NCI-H524 treated with DMSO at 0.1 percent for 48 hours (cell line): ENCODE measurements at regions not wholly inside any gene's neighbourhood (a gene's known extent, or its start where the extent isn't known, plus 50 kb on each side); places are given as distances from the start of the nearest gene placed in this dataset.

ENCODE experiments used
- DNase-seq: peaks from one replicate; lab custom pipeline; 2025; lab: John Stamatoyannopoulos, UW

DNA sequence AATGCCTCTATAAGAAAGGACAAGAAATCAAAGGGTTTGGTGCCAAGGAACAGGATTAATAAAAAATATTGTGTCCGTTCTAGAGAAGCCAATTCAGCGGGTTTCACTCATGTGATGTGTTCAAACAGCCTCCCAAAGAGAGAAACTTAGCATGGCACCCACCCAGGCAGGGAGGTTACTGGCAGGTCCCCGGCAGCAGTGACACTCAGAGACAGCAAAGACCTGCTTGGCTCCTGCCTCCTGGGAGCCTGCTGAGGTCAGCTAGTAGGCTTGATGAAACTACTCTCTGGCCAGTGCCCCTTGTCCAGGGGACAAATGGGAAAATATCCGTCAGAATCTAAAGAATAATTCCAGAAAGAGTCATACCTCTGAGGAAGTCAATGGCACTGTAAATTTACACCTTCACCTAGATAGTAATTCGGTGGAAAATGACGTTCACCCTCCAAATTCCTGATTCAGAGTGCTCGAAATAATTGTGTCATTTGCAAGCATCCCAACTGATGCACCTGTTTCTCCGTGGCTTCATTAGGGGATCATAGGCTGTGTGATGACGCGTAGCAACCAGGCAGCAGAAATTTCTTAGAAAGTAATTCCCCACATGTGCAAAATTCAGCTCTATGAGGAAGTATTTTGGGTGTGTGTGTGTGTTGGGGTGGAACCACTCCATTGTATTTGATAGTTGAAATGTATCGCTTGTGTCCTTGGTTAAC lies 481.5 kb upstream of the ZFHX3 start:
- no peak for DNase-seq

DNA sequence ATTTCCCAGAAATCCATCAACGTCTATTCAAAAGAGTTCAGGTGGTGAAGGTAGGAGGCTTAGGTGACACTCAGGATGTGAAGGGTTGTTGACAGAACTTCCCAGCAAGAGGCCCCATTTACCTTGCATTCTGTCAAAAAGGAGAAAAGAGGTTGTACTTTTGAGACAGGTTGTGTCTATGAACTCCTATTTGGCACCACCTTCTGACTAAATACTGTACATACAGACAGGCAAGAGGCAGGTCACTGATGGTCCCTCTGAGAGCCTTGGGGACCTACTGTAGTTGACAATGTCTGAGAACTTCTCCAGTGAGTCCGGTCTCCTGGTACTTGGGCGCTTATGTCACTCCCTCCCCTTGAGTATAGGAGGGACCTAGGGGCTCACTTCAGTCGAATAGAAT lies 479.3 kb upstream of the ZFHX3 start:
- DNase-seq: no peak

DNA sequence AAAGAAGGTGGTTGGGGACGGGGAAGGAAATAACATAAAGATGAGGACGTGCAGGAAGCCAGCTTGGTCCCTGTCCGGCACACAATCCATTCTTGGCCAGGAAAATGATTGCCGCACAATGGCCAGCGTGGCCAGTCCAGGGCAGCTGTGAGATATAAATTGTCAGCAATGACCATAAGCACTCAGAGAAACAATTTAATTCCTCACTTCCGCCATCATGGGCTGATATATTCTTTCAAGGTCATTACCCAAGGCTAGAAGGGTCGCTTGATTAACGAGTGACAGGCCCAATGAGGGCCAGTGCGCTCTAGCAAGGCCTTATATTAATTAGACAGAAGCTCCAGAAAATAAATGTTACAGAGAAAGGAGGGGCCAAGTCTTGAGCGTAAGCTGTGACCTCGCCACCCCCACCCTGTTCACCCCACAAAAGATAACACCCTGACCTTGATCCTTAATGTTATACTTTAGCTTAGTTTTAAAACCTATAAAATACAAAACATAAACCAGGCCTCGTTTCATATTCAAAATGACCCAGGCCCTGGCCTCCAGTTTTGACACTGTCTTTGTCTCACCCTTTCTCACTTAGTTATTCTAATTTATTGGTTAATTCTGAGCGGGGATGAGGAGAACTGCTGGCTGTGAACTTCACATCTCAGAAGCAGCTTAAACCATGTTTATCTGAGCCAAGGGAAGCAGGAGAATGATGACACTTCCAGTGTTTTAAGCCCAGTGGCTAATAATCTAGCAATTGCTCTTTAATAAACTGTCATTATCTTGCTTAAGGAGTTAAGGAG lies 478.3 kb upstream of the ZFHX3 start:
- no peak for DNase-seq

DNA sequence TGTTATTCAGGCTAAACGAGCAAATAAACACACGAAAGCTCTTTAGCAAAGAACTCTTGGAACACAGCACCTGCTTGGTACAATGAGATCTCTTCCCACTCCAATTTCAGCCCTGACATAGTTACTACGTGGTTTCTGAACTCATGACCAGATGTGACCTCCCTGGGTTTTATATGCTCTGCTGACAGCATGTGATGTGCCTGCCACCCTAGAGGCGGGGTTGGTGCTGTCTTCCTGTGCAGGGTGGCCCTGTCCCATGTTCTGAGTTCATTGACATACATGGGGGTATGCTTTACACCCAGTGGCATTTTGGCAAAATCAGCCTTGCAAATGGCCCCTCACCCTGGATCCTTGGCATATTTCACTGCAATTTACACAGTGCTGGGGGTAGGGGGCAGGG lies 475.3 kb upstream of the ZFHX3 start:
- no peak for DNase-seq

DNA sequence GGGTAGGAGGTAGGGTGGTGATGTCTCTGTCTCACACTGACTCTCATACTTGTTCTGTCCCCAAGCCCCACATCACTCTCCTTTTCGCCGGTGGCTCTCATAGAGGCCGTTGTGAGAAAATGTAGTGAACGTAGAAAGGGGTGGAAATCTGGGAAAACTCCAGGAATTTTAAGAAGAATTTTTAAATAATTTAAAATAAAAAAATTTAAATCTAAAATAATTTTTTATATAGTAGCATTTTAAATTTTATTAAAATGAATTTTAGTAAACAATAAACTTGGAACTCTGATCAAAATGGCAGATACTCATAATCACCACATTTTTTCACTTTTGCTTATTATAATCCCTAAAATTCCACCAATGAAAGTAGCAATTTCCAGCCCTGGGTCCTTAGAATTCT lies 473.6 kb upstream of the ZFHX3 start:
- no peak for DNase-seq

DNA sequence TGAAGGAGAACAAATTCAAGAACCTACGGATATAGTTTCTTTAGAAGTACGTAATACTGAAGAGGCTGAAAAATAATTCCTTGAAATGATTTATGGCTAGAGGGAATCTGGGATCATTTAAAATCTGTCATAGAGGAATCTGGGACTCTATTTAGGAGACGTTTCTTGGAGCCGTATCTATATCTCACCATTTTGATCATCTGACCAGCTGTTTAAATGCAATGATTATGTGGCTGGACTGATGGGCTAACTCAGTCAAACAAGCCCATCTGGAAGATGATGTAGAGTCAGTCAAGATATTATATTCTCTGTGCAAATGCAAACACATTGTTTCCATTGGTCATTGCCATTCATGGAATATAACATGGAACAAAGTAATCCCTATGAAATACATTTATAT lies 467.7 kb upstream of the ZFHX3 start:
- no peak for DNase-seq

DNA sequence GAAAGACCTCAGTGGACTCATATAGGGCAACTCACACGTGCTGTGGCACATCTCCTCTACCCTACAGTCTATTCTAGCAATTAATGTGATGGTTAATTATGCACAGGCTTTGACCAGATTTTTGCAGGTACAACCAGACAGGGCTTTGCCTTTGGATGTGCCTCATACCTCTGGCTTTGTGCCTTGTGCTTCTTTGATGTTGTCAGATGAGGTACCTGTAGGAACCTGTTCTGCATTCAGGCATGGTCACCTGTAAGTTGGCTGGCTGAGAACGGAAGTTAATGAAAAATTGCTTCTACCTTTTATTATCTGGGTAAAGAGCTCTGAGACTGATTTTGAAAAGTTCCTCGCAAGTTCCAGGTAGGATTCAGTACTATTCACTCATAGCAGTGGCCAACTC lies 462.9 kb upstream of the ZFHX3 start:
- DNase-seq: no peak

DNA sequence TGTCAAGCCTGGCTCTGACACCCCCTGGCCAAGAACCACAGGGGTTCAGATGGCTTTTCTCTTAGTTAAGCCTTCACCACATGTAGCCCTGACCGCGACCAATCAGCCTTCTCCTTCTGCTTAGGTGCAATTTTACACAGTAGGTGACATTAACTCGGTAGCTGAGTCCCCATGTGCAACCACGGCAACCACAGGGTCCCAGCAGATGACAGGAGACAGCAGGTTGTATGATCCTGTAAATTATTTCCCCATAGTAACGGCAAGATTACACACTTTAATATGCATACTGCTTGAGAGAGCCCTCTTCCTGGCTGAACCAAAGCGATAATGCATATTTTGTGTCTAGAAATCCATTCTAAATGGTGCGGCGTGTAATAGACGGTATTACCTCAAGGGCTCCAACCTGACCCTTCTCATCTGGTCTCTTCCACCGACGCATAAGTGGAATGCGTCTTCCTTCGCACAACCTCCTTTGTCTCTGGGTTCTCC lies 458.7 kb upstream of the ZFHX3 start:
- DNase-seq: no peak

DNA sequence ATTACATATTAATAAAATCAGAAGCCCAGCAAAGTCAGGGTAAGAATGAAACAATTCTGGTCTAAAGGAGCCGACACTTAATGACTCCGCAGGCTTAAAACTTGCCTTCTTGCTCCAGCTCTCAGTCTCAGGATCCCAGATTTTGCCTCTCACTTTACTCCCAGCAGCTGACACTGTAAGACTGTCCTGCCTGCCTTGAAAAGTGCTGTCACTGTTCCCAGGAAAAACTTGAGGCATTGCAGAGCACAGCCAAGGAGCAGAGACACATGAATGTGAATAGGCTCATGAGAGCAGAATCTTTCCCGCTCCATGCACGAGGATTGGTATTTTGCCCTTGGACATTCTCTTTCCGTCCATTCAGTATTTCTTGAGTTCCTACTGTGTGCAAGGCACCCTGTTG lies 457.6 kb upstream of the ZFHX3 start:
- DNase-seq: no peak

DNA sequence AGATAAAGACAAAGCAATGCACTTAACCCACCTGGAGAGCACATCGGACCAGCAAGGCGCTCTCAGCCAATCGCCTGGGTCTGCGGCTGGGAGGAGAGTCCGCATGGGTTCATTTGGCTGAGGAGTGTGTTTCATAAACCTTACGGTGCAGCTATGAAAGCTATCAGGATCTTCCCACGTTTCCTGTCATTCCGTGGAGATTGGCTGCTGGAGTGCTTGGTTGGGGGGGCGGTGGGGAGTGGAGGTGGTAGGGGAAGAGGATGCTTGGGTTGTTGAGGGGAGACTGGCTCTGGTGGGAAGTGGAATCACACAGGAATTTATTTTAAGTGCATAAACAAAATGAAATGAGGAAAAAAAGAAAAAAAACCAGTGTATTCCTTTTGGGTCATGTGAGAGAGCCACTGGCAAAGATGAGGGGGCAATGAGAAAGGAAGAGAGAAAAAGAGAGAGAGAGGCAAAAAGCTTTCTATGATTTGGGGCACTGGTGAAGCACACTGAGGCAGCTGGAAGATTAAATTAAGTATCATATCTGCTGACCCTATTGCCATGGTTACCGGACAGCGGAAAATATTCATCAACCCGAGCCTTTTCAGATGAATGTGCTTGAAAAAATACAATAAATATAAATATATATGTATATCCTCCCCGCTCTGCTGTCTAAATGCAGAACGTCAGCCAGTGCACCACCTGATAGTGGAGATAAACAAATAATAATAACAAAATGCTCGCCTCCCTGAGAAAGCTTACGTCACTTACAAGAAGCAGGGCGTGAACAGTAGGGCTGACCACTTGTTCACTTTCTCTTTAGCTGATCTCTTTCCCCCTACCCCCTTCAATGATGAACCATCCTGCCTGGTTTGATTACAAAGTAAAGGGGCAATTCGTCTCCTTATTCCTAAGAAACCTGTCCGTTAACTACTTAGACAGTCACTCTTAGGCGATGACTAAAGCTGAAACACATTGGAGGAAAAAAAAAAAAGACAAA lies 457.0 kb upstream of the ZFHX3 start:
- DNase-seq: no peak

DNA sequence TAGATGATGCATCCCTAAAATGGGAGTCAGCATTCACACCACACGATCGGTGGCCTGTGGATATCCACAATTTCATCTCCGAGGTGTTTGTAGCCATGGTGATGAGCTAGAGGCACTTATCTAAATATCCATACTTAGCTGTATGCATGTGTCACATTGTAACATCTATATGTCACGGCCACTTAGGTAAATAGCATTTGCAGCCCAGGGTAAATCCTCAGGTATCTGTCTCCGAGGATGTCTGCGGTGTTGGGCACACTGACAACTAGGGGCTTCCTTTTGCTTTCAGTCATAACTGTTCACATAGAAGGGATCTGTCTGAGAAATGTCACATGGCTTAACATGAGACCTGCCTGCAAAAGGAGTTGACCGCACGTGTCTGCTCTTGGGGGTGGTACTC lies 455.2 kb upstream of the ZFHX3 start:
- no peak for DNase-seq

DNA sequence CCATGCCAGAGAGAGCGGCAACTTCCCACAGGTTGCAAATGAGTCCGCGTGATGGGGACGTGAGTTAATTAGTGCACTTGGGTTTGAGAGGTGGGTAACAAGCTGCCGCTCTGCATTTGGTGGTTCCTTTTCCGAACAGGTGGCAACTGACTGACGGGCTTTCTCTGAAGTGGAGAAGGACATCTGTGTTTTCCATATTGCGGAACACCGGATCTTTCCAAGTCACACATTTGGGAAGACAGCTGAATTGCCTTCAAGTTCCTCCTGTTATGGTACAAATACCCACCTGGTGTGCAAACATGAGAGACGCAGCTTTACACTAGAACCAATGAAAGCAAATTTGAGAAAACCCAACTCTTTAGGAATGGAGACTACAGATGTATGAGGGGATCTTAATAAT lies 451.3 kb upstream of the ZFHX3 start:
- DNase-seq: peak; percentile 97

DNA sequence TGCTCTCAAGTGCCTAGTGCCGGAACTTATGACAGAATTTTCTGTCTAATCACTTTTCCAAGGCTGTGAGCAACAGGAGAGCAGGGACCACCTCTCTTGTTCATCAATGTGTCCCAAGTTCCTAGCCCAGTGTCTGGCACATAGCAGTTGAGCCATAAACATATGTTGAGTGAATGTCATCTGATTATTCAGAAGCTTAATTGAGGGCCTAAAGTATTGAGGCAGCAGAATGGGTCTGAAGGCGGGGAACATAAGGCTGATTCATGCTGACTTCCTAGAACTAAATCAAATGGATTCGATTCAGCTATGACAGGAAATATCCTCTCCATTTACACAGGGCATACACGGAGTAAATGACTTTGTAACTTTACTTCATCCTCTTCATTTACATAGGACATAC lies 438.0 kb upstream of the ZFHX3 start:
- DNase-seq: no peak

DNA sequence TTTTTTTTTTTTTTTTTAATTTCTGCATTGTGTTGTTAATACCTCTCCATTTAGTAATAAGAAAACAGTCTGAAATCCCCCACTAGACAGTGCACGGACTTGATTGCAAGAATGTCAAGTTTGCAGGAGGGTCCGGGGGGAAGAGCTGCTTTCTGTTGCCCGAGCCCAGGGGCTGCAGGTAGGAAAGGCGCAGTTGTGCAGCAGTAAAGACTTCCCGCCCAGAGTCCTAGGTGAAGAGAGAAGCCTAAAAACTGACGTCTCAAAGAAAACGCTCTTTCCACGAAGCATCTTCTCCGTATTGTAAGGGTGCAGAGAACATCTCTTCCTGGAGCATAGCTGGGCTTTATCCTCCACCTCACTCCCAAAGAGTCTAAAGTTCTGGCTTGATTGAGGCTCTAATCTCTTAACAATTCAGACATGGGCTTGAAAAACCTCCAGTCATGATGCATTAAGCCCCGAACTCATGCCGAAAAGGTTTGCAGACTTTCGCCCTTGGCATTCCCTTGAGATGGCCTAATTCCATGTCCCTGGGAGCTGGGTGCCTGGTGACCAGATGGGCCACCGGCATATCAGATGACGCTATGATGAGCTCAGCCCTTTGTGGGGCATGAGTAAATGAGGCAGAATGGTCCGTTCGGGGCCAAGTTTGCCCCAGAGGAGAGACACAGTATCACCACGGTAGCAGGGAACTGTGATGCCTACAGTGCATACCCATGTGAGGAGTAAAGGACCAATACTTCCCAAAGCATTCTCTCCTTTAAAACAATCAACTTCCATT lies 436.2 kb upstream of the ZFHX3 start:
- DNase-seq: peak; percentile 60

DNA sequence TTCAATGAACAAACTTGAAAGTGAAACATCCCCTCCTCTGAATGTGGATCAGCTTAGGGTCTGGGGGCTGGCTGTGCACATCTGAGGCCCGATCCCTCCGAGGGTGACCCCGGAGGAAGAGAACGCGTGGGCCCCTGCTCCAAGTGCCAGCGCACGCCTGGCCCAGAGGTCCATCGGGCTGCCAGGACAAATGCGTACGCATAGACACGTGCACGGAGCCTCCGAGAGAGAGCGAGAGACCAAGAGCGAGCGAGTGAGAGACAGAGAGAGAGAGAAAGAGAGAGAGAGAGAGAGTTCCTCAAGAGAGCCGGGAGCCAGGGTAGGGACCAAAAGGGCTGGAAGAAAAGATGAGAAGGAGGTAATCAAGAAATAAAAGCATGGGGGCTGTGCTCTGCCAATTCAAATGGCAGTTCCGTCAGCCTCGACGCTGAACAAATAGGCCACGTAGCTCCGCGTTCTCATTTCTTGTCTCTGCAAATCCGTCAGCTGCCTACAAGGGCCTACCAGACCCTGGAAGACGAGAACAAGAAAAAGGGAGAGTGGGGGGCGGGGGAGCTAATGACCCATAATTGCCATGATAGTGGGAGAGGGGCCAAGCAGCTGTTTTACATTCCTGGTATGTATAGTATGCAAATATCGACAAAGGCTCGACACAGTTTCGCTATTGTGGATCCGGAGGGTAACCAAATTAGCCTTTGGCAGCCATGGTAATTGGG lies 435.3 kb upstream of the ZFHX3 start:
- DNase-seq: no peak

DNA sequence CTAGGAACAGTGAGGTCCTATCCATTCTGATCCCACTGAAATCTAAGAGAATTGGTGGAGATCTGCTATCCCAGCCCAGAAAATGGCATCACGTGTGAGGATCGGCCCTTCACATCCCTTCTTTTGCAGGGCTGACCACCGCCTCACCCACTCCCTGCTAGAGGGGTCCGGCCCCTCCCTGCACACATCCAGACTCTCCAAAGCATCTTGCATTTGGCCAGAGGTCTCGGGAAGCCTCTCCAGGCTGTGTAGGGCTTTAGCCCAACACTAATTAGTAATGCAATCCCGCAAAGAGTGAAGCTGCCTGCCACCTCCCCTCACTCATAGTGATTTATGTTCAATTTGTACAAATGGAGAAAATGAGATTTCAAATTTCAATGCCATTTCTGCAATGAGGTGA lies 434.4 kb upstream of the ZFHX3 start:
- no peak for DNase-seq

DNA sequence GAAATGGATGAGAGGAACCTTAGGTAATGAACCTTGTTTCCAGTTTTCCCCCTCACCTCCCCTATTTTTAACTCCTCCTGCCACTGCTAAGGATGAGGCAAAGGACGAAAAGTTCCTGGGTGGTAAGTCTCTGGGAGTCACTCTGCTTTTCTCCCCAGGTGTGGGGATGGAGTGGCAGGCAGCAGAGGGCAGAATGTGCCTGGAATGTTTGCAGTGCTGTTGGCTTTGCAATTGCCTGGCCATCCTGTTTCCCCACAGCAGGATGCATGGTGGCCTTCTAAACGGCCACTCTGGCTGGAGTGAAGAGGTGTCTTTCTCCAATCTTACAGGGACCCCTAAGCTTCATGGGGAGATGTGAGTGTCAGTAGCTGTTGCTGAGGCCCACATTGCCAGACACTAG lies 432.5 kb upstream of the ZFHX3 start:
- DNase-seq: no peak

DNA sequence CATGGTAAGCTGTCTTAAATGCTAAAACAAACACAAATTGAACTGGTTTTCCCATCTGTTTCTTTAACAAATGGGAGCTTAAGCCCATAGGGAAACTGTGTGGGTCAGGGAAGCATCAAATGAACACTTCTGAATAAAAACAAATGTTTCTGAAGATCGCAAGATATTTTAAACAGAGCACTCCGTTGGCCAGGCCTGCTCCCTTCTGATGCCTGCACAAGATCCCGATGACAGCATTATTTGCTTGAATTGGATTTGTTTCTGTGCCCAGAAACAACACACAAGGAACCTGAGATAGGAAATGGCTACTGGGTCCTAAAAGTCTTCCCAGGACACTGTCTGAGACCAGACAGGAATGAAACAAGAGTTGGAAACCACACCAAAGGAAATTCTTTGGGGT lies 425.8 kb upstream of the ZFHX3 start:
- DNase-seq: no peak

DNA sequence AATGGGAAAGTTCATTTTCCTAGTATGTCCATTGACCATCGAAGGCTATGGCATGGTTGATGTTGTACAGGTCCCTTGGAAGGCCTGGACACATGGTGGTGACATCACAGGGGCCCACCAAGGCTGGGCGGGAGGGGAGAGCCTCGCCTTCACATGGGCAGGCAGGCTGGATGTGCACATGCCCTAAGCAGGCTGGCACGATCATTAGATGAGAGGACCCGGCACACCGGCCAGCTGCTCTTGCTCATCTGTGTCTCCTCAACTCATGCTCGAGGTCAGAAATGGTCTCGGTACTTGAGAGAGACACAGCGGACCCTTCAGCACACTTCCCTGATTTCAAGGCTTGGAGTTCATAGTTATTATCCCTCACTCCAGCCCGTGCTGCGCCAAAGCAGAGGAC lies 416.9 kb upstream of the ZFHX3 start:
- DNase-seq: no peak

DNA sequence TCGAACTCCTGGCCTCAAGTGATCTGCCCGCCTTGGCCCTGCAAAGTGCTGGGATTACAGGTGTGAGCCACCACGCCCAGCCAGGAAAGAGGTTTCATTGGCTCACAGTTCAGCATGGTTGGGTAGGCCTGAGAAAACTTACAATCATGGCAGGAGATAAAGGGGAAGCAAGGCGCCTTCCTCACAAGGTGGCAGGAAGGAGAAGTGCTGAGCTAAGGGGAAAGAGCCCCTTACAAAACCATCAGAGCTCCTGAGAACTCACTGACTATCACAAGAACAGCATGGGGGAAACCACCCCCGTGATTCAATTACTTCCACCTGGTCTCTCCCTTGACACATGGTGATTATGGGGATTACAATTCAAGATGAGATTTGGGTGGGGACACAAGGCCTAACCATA lies 411.7 kb upstream of the ZFHX3 start:
- DNase-seq: no peak

DNA sequence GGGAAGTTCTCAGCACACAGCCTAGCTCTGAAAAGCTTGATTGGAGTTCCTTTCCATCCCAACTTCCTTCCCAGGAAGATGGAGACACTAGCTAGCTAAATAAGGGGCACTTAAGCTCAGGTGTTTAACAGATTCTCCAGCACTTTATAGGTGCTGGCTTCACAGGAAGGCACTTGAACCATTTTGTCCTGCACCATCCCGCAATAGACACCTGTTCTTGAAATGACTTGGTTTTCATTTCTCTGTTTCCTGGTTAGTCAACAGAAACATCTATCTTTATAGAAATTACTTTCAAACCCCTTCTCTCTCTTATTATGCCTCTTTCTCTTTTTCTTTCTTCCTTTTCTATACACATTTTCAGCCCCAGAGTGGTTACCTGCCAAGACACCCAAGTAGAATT lies 409.9 kb upstream of the ZFHX3 start:
- no peak for DNase-seq
